ENCODE measurements at regions not wholly inside any gene's neighbourhood (a gene's known extent, or its start where the extent isn't known, plus 50 kb on each side); places are given as distances from the start of the nearest gene placed in this dataset.

DNA sequence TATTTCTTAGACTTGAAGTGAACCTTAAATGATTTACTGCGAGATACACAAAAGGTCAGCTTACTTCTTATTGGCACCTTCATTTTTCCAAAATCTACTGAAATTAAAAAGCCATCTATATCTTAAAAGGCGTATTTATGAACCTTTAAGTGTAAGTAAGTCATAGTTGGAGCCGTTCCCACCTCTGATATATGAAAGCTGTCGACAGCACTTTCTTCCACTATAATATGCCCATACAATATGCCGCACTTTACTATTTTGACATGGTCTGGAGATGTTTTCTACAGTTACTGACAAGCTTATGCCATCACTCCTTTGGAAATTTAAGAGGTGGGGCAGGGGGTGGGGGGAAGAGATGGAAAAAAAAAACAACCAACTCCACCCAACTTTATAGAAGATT, 155.3 kb downstream of the PHETA1 start:
- H4K91ac ChIP-seq (replicated peaks; ENCODE audit: insufficient read length, low read length) = no peak overlapping the region
- no peak overlapping the region for H3K23ac ChIP-seq (ENCODE audit: insufficient read length)
- POLR2A ChIA-PET (ENCODE audit: partially characterized antibody) = no interaction called here
- TF ChIP-seq NANOG (IDR thresholded peaks at IDR 0.05; ENCODE audit: insufficient read depth, low read depth, low read length, poor library complexity, severe bottlenecking) = no peak
- no peak for TF ChIP-seq SP4 (IDR thresholded peaks at IDR 0.05; ENCODE audit: low read length)
- TF ChIP-seq BACH1 (IDR thresholded peaks at IDR 0.05; ENCODE audit: low read length) = no peak
- TF ChIP-seq RBBP5 (IDR thresholded peaks at IDR 0.05; ENCODE audit: borderline replicate concordance, low read depth, low read length) = no peak
- TF ChIP-seq BRCA1 (IDR thresholded peaks at IDR 0.05; ENCODE audit: low read depth, low read length) = no peak
- no peak for TF ChIP-seq HDAC6 (IDR thresholded peaks at IDR 0.05; ENCODE audit: low read depth, low read length)
- TF ChIP-seq ATF3 (IDR thresholded peaks at IDR 0.05; ENCODE audit: insufficient read depth, low read depth, low read length) = no peak

More for the DNA sequence above, 155.3 kb downstream of the PHETA1 start:
- H3K14ac ChIP-seq (ENCODE audit: insufficient read length) = no peak overlapping the region
- no peak overlapping the region for H2BK12ac ChIP-seq (ENCODE audit: low read depth, low read length)
- no peak overlapping the region for H4K5ac ChIP-seq (ENCODE audit: insufficient read length, low read depth, low read length)
- H3K56ac ChIP-seq (replicated peaks; ENCODE audit: insufficient read length, low read depth, low read length) = no peak overlapping the region
- H3K79me1 ChIP-seq (ENCODE audit: low read depth, low read length) = no peaks in the 10 kb centered on the region
- no peak overlapping the region for H2BK5ac ChIP-seq (ENCODE audit: low read depth, low read length)
- WGBS, 2 experiments (ENCODE audit: extremely low coverage in 1 of 2, insufficient coverage in 1 of 2, insufficient read length in 1 of 2, insufficient replicate concordance in 2 of 2, low coverage in 1 of 2, low lambda C conversion rate in 2 of 2, missing lambda C conversion rate in 1 of 2) = 87% methylated on average over 5 of the region's 5 CpGs; no CpG with 5 or more reads in 1 of the 2 experiments
- no peak overlapping the region for H2BK15ac ChIP-seq (ENCODE audit: low read length)
- no peaks in the 10 kb centered on the region for H3K79me2 ChIP-seq (ENCODE audit: control insufficient read depth in 1 of 2, insufficient read depth in 2 of 2, low read length in 2 of 2)
- no peaks in the 10 kb centered on the region for H3K9me3 ChIP-seq (ENCODE audit: insufficient read depth in 2 of 2, low read depth in 1 of 2, low read length in 1 of 2)
- no peak overlapping the region for H3K27ac ChIP-seq (ENCODE audit: low read depth, low read length)
- H3K9ac ChIP-seq (replicated peaks in 1 of 4; ENCODE audit: extremely low read depth in 1 of 4, low read depth in 3 of 4, low read length in 3 of 4) = no peak overlapping the region
- no peaks in the 10 kb centered on the region for H3K36me3 ChIP-seq (ENCODE audit: control insufficient read depth in 2 of 4, insufficient read depth in 4 of 4, low read length in 3 of 4)
- H3K23me2 ChIP-seq (ENCODE audit: low read depth, low read length) = no peaks in the 10 kb centered on the region
- no peaks in the 10 kb centered on the region for H3K27me3 ChIP-seq (replicated peaks in 1 of 4; ENCODE audit: control insufficient read depth in 3 of 4, extremely low read depth in 1 of 4, insufficient read depth in 3 of 4, low read length in 3 of 4)
- H3K18ac ChIP-seq (ENCODE audit: extremely low read depth, low read length) = no peak overlapping the region
- no peak overlapping the region for H2AK5ac ChIP-seq (ENCODE audit: low read depth, low read length)
- no peak overlapping the region for H2BK120ac ChIP-seq (replicated peaks; ENCODE audit: low read depth, low read length)
- peaks cover 3% of the 10 kb centered on the region in 2 experiments for H4K20me1 ChIP-seq (replicated peaks in 1 of 2; ENCODE audit: control insufficient read depth in 1 of 2, insufficient read depth in 2 of 2, low read length in 2 of 2)
- H2BK20ac ChIP-seq (ENCODE audit: low read length) = no peak overlapping the region
- H3K4me3 ChIP-seq (ENCODE audit: extremely low read depth in 1 of 4, insufficient read depth in 2 of 4, low read depth in 3 of 4, low read length in 4 of 4) = no peak overlapping the region
- no peak overlapping the region for H2AFZ ChIP-seq (ENCODE audit: low read length)
- no peak overlapping the region for H4K8ac ChIP-seq (ENCODE audit: extremely low read depth, insufficient read depth, low read length)
- DNase-seq (ENCODE audit: low read depth in 1 of 2, low spot score in 2 of 2) (no peak), FAIRE-seq (no peak)
- H3K4me2 ChIP-seq (ENCODE audit: insufficient read depth in 1 of 2, low read depth in 2 of 2, low read length in 2 of 2) = no peak overlapping the region
- H3K4ac ChIP-seq (replicated peaks; ENCODE audit: insufficient read length, low read depth, low read length) = no peak overlapping the region
- H3K4me1 ChIP-seq (replicated peaks in 1 of 4; ENCODE audit: control insufficient read depth in 3 of 4, insufficient read depth in 4 of 4, low read length in 3 of 4) = no peaks in the 10 kb centered on the region; a peak in 1 of 7 replicates
- CTCF ChIA-PET (ENCODE audit: partially characterized antibody) = interaction anchor here (1.0 to 2.3 kb wide), 4 partner anchors 43 to 114 kb away, joined by 3 to 8 read pairs (median 3); no protein-coding TSS in a partner anchor
